ENCODE measurements at regions not wholly inside any gene's neighbourhood (a gene's known extent, or its start where the extent isn't known, plus 50 kb on each side); places are given as distances from the start of the nearest gene placed in this dataset.

- Histone ChIP-seq H3K9me3 (peaks cover 0 to 13% (median 4%) of the 10 kb centered on the region in 8 donors), H3K27me3 (replicated peaks in 1 of 7) (peaks cover 0 to 20% (median 0%) of the 10 kb centered on the region in 7 donors), H3K36me3 (no peaks in the 10 kb centered on the region), H3K27ac (no peak overlapping the region), H3K4me1 (peaks cover 0 to 13% (median 4%) of the 10 kb centered on the region in 6 donors), H3K4me3 (no peak overlapping the region)
- 61 to 75% (median 71%) methylated on average over 3 of the region's 3 CpGs for WGBS, 5 donors
- intact Hi-C loops (cut with DNase I; ENCODE audit: low total_unique reads), result loop anchor here (10.0 kb wide), 1 partner anchor 269 kb away; no protein-coding TSS in a partner anchor
- DNase-seq, result no peak
- TF ChIP-seq POLR2AphosphoS5 (IDR thresholded peaks at IDR 0.05) (no peak), CTCF (IDR thresholded peaks at IDR 0.05 in 8 of 11, conservative IDR thresholded peaks at IDR 0.05 in 3 of 11) (no peak), POLR2A (IDR thresholded peaks at IDR 0.05) (no peak)
Observed at GRCh38 chr6:14063756-14064155, 53.8 kb upstream of the CD83 start.

DNA sequence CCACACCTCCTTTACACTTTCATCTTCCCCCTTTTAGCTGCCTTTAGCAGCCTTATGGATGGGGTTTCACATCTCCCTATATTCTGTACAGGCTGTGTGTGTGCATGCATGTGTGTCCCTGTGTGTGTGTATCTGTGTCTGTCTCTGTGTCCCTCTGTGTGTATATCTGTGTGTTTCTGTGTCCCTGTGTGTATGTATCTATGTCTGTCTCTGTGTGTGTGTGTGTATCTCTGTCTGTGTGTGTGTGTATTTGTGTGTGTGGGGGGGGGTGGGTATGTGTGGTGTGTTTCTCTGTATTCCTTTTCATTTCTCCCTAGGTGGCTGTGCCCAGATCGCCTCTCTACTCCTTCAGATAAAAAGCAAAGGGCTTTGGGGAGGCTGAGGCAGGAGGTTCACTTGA lies 52.2 kb upstream of the CD83 start:
- Histone ChIP-seq H3K4me1 (peaks cover 0 to 13% (median 4%) of the 10 kb centered on the region in 6 donors), H3K36me3 (no peaks in the 10 kb centered on the region), H3K27me3 (replicated peaks in 1 of 7) (peaks cover 0 to 10% (median 0%) of the 10 kb centered on the region in 7 donors), H3K27ac (no peak overlapping the region), H3K9me3 (peaks cover 0 to 13% (median 4%) of the 10 kb centered on the region in 8 donors), H3K4me3 (no peak overlapping the region)
- DNase-seq, result no peak
- 84 to 95% (median 86%) methylated on average over 1 of the region's 1 CpG for WGBS, 5 donors
- TF ChIP-seq CTCF (IDR thresholded peaks at IDR 0.05 in 8 of 11, conservative IDR thresholded peaks at IDR 0.05 in 3 of 11) (no peak), POLR2A (IDR thresholded peaks at IDR 0.05) (no peak), POLR2AphosphoS5 (IDR thresholded peaks at IDR 0.05) (no peak)
- intact Hi-C loops (cut with DNase I; ENCODE audit: low total_unique reads), result loop anchor here (5.0 to 10.0 kb wide), 2 partner anchors 153 to 271 kb away; no protein-coding TSS in a partner anchor

DNA sequence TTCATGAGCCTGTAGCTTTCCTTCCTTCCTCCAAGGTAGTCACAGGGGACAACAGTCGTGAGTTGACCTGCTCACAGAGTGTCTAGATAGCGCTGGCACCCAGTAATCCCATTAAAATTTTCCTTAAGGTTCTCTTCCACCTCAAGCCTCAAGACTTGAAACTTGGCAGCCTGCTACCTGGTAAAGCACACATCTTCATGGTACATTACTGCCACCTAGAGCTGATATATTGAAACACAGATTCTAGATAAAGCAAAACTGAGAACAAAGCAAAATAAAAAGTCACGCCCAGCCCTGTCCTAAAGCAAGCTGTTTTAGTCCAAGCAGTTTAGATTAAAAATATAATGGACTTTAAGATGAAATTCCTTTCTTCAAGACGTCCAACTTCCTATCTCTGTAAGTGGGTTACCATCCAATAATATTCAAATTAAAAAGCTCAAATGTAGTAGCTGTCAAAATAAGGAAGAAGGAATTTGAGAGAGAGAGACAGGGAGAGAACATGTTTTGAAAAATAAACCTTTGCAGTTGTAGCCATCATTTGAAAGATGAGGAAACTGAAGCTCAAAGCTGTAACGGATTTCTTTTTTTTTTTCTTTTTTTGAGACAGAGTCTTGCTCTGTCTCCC lies 50.7 kb upstream of the CD83 start:
- TF ChIP-seq CTCF (IDR thresholded peaks at IDR 0.05 in 8 of 11, conservative IDR thresholded peaks at IDR 0.05 in 3 of 11) (peak; percentile 32 to 74 (median 65)), POLR2A (IDR thresholded peaks at IDR 0.05) (no peak), POLR2AphosphoS5 (IDR thresholded peaks at IDR 0.05) (no peak)
- DNase-seq, result no peak
- 4 to 11% (median 6%) methylated on average over 5 of the region's 5 CpGs for WGBS, 5 donors

GRCh38 chr6:14067656-14068055 lies 49.9 kb upstream of the CD83 start:
- TF ChIP-seq CTCF (IDR thresholded peaks at IDR 0.05 in 8 of 11, conservative IDR thresholded peaks at IDR 0.05 in 3 of 11) (no peak), POLR2AphosphoS5 (IDR thresholded peaks at IDR 0.05) (no peak), POLR2A (IDR thresholded peaks at IDR 0.05) (no peak)
- peaks cover 0 to 9% (median 0%) of the 10 kb centered on the region in 7 donors for H3K27me3 ChIP-seq (replicated peaks in 1 of 7)
- H3K9me3 ChIP-seq, result peaks cover 0 to 5% (median under 1%) of the 10 kb centered on the region in 8 donors
- H3K4me3 ChIP-seq, result no peak overlapping the region
- intact Hi-C loops (cut with DNase I; ENCODE audit: low total_unique reads), result loop anchor here (5.0 to 10.0 kb wide), 2 partner anchors 155 to 273 kb away; no protein-coding TSS in a partner anchor
- no peak for DNase-seq
- no peaks in the 10 kb centered on the region for H3K36me3 ChIP-seq
- H3K27ac ChIP-seq, result no peak overlapping the region
- H3K4me1 ChIP-seq, result peaks cover 0 to 13% (median 4%) of the 10 kb centered on the region in 6 donors
- 70 to 79% (median 77%) methylated on average over 3 of the region's 3 CpGs for WGBS, 5 donors

More for the DNA sequence above, 50.7 kb upstream of the CD83 start:
- peaks cover 0 to 13% (median 4%) of the 10 kb centered on the region in 6 donors for H3K4me1 ChIP-seq
- peaks cover 0 to 9% (median 0%) of the 10 kb centered on the region in 7 donors for H3K27me3 ChIP-seq (replicated peaks in 1 of 7)
- H3K36me3 ChIP-seq, result no peaks in the 10 kb centered on the region
- peaks cover 0 to 13% (median 4%) of the 10 kb centered on the region in 8 donors for H3K9me3 ChIP-seq
- H3K4me3 ChIP-seq, result no peak overlapping the region
- no peak overlapping the region for H3K27ac ChIP-seq
- intact Hi-C loops (cut with DNase I; ENCODE audit: low total_unique reads), result loop anchor here (5.0 to 10.0 kb wide), 2 partner anchors 155 to 272 kb away; no protein-coding TSS in a partner anchor
